ENCODE measurements at regions not wholly inside any gene's neighbourhood (a gene's known extent, or its start where the extent isn't known, plus 50 kb on each side); places are given as distances from the start of the nearest gene placed in this dataset.

GRCh38 chr10:28965937-28966336 lies 288.6 kb downstream of the BAMBI start:
- no peak for DNase-seq (ENCODE audit: extremely low read depth, insufficient read length)
- Histone ChIP-seq H3K36me3 (ENCODE audit: control insufficient read depth, insufficient read depth, low read length) (no peaks in the 10 kb centered on the region), H3K27me3 (replicated peaks; ENCODE audit: control insufficient read depth, insufficient read depth, low read length) (no peaks in the 10 kb centered on the region), H3K4me3 (replicated peaks; ENCODE audit: low read depth, low read length) (no peak overlapping the region)
- TF ChIP-seq CTCF (IDR thresholded peaks at IDR 0.05; ENCODE audit: insufficient read depth, low read length, poor library complexity, severe bottlenecking), result no peak

GRCh38 chr10:28967031-28967430 lies 289.7 kb downstream of the BAMBI start:
- Histone ChIP-seq H3K36me3 (ENCODE audit: control insufficient read depth, insufficient read depth, low read length) (no peaks in the 10 kb centered on the region), H3K27me3 (replicated peaks; ENCODE audit: control insufficient read depth, insufficient read depth, low read length) (no peaks in the 10 kb centered on the region), H3K4me3 (replicated peaks; ENCODE audit: low read depth, low read length) (no peak overlapping the region)
- DNase-seq (ENCODE audit: extremely low read depth, insufficient read length), result no peak
- TF ChIP-seq CTCF (IDR thresholded peaks at IDR 0.05; ENCODE audit: insufficient read depth, low read length, poor library complexity, severe bottlenecking), result no peak

GRCh38 chr10:28969413-28969812 lies 292.1 kb downstream of the BAMBI start:
- no peak for DNase-seq (ENCODE audit: extremely low read depth, insufficient read length)
- TF ChIP-seq CTCF (IDR thresholded peaks at IDR 0.05; ENCODE audit: insufficient read depth, low read length, poor library complexity, severe bottlenecking), result no peak
- no peaks in the 10 kb centered on the region for H3K36me3 ChIP-seq (ENCODE audit: control insufficient read depth, insufficient read depth, low read length)
- H3K4me3 ChIP-seq (replicated peaks; ENCODE audit: low read depth, low read length), result no peak overlapping the region
- H3K27me3 ChIP-seq (replicated peaks; ENCODE audit: control insufficient read depth, insufficient read depth, low read length), result no peaks in the 10 kb centered on the region

GRCh38 chr10:28970231-28970630 lies 292.9 kb downstream of the BAMBI start:
- Histone ChIP-seq H3K27me3 (replicated peaks; ENCODE audit: control insufficient read depth, insufficient read depth, low read length) (no peaks in the 10 kb centered on the region), H3K36me3 (ENCODE audit: control insufficient read depth, insufficient read depth, low read length) (no peaks in the 10 kb centered on the region), H3K4me3 (replicated peaks; ENCODE audit: low read depth, low read length) (no peak overlapping the region)
- TF ChIP-seq CTCF (IDR thresholded peaks at IDR 0.05; ENCODE audit: insufficient read depth, low read length, poor library complexity, severe bottlenecking), result no peak
- DNase-seq (ENCODE audit: extremely low read depth, insufficient read length), result no peak

DNA sequence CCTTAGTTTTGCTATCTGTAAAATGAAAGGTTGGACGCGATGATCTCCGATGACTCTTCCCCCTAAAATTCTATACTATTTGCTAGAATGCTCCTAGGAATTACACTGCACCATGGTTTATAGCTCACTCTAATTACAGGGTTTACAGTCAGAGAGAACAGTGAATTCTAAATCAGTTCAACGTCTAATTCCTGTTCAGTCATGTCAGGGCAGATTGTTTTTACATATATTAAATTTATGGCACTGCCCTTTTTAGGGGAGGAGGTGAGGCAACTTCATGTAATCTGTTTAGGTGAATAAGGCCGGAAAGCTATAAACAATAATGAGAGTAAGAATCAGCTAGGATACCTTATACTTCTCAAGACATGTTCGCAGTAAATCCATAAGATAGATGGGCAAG lies 293.9 kb downstream of the BAMBI start:
- Histone ChIP-seq H3K36me3 (ENCODE audit: control insufficient read depth, insufficient read depth, low read length) (no peaks in the 10 kb centered on the region), H3K4me3 (replicated peaks; ENCODE audit: low read depth, low read length) (no peak overlapping the region), H3K27me3 (replicated peaks; ENCODE audit: control insufficient read depth, insufficient read depth, low read length) (no peaks in the 10 kb centered on the region)
- TF ChIP-seq CTCF (IDR thresholded peaks at IDR 0.05; ENCODE audit: insufficient read depth, low read length, poor library complexity, severe bottlenecking), result no peak
- no peak for DNase-seq (ENCODE audit: extremely low read depth, insufficient read length)

- H3K27me3 ChIP-seq (replicated peaks; ENCODE audit: control insufficient read depth, insufficient read depth, low read length), result no peaks in the 10 kb centered on the region
- DNase-seq (ENCODE audit: extremely low read depth, insufficient read length), result no peak
- TF ChIP-seq CTCF (IDR thresholded peaks at IDR 0.05; ENCODE audit: insufficient read depth, low read length, poor library complexity, severe bottlenecking), result no peak
- H3K4me3 ChIP-seq (replicated peaks; ENCODE audit: low read depth, low read length), result no peak overlapping the region
- no peaks in the 10 kb centered on the region for H3K36me3 ChIP-seq (ENCODE audit: control insufficient read depth, insufficient read depth, low read length)
These were observed 294.4 kb downstream of the BAMBI start for GRCh38 chr10:28971764-28972163.

Data from GM06990 (cell line).